RCC 7860 (cell line): ENCODE measurements at regions not wholly inside any gene's neighbourhood (a gene's known extent, or its start where the extent isn't known, plus 50 kb on each side); places are given as distances from the start of the nearest gene placed in this dataset.

Source experiments
- DNase-seq: peaks from one replicate; pipeline ENCODE4 v3.0.0-alpha.2; 2015; ENCODE audit warnings: low spot score
- FAIRE-seq: peaks from 2 replicates; lab custom pipeline; 2012; peaks lifted over from hg19 to GRCh38; lab: Jason Lieb, UNC

- peak; percentile 100 for FAIRE-seq
Observed at GRCh38 chr2:234204480-234204879, 154.0 kb downstream of the SPP2 start.

GRCh38 chr2:234203135-234203984, 152.9 kb downstream of the SPP2 start:
- no peak for FAIRE-seq
- peak; percentile 97 for DNase-seq

More at GRCh38 chr2:234204480-234204879, 154.0 kb downstream of the SPP2 start:
- peak; percentile 88 for DNase-seq

DNA sequence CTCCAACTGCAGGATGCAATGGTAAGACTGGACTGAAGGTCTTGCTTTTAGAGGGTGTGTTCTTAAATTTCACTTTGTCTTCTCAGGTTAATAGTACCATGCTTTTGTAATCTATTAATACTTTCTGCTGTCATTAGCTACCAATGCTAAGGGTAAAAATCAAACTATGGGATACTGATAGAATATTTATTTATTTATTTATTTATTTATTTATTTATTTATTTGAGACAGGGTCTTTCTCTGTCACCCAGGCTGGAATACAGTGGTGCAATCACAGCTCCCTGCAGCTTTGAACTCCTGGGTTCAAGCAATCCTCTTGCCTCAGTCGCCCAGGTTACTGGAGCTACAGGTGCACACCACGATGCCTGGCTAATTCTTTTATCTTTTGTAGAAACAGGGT, 152.1 kb downstream of the SPP2 start:
- no peak for DNase-seq
- peak; percentile 40 for FAIRE-seq

DNA sequence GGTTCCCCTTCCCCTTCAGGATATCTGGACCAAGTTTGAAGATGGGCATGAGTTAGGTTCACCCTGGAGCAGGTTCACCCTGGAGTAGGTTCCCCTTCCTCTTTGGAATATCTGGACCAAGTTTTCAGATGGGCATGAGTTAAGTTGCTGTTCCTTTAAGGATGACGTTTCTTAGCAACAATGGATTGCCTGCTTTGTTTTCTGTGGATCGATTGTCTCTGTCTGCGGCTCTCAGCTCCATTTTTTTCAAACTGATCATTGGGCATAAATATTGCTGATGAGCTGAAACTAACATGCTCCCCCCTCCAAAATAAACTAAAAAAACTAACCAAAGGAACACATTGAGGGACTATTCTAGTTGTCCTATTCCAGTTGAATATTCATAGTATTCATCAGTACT, 149.5 kb downstream of the SPP2 start:
- DNase-seq = no peak
- FAIRE-seq = no peak

DNA sequence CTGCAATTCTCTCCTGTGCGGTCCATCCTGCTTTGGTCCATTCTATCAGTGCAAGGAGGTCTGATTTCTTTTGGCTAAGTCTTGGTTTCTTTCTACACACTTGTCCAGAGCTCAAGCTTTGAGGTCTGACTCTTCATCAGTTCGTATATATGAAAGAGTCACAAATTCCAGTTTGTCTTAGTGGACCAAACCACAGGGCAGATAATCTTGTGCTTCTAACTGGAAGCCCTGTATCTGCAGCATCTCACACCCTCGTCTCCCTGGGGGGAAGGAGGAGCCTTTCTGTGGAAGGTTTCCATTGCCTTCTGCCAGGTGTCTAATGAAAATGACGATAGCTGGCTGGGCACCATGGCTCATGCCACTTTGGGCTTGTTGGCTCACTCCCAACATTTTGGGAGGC, 148.5 kb downstream of the SPP2 start:
- FAIRE-seq (no peak), DNase-seq (no peak)

GRCh38 chr2:234195516-234195915, 145.0 kb downstream of the SPP2 start:
- FAIRE-seq = no peak
- DNase-seq = no peak

- DNase-seq (no peak), FAIRE-seq (no peak)
Observed at GRCh38 chr2:234193977-234194563, 143.6 kb downstream of the SPP2 start.

- DNase-seq (peak; percentile 95), FAIRE-seq (peak; percentile 98)
Observed at GRCh38 chr2:234191819-234192407, 141.4 kb downstream of the SPP2 start.

- FAIRE-seq = no peak
- DNase-seq = peak; percentile 75
Observed at GRCh38 chr2:234189786-234190300, 139.3 kb downstream of the SPP2 start.

- no peak for DNase-seq
- FAIRE-seq = no peak
Observed at GRCh38 chr2:234189230-234189629, 138.7 kb downstream of the SPP2 start.

GRCh38 chr2:234187646-234188174, 137.2 kb downstream of the SPP2 start:
- FAIRE-seq = no peak

DNA sequence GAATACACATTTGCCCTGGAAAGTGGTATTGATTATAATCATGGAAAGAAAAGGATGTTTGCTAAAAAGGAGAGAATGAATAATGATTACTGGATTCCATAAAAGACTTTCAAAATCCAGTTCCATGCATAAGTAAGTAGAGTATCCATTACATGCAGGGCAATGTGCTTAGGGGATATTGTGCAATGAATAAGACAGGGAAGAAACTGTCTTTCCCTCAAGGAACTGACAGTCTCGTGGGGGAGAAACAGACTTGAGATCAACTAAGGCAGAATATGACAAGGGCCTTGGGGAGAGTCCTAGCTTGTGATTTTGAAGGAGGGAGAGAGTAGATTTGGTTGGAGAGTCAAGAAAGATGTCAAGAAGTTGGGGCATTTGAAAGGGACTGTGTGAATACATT, 130.6 kb downstream of the SPP2 start:
- FAIRE-seq (no peak), DNase-seq (no peak)

More at GRCh38 chr2:234187646-234188174, 137.2 kb downstream of the SPP2 start:
- no peak for DNase-seq

DNA sequence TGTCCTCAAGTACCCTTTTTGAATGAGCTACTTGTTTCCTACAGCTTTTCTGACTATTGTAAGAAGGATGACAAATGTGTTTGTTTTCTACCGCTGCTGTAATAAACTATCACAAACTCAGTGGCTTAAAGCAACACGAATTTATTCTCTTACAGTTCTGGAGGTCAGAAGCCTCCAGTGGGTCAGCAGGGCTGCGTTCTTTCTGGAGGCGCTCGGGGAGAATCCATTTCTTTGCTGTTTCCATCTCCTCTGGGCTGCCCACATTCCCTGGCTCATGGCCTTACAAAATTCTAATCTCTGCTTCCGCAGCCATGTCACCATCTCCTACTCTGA, 128.5 kb downstream of the SPP2 start:
- FAIRE-seq (no peak), DNase-seq (no peak)

DNA sequence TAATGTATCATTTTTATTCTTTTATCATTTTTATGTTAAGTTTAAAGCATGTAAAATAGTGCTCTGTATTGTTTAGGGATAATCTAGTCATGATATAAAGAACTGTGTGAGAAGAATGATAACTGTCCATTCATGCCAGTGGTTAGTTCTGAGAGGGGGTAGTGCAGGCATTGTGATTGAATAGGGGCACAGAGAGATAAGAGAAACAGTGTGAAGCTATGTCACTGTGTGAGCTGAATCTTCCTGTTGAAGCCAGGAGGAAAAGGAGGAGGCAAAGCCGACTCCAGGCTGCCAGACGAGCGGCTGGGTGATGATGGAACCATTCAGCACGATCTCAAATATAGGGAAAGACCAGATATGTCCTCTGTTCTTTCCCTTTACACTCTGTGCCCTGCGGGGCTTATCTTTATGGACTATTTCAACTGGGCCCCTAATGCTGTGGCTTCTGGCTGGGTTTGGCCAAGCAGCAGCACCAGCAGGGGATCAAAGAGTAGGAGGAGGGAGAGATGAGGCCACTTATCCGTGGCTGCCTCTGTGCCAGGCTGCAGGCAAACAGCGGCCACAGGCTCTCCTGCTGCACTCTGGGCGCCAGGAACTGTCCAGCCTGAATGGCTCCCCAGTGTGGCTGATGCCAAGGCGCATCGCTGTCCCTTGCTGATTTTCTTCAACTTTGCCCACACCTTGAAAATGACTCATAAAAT, 128.0 kb downstream of the SPP2 start:
- peak; percentile 77 for DNase-seq
- FAIRE-seq = peak; percentile 91

GRCh38 chr2:234175649-234176048, 125.1 kb downstream of the SPP2 start:
- DNase-seq = no peak
- no peak for FAIRE-seq

- FAIRE-seq (no peak), DNase-seq (no peak)
Observed at GRCh38 chr2:234174742-234175141, 124.2 kb downstream of the SPP2 start.

- FAIRE-seq = no peak
Observed at GRCh38 chr2:234172532-234172931, 122.0 kb downstream of the SPP2 start.

GRCh38 chr2:234172066-234172465, 121.6 kb downstream of the SPP2 start:
- DNase-seq = no peak
- no peak for FAIRE-seq

More at GRCh38 chr2:234172532-234172931, 122.0 kb downstream of the SPP2 start:
- no peak for DNase-seq

- FAIRE-seq = no peak
- DNase-seq = no peak
Observed at GRCh38 chr2:234171666-234172065, 121.2 kb downstream of the SPP2 start.

DNA sequence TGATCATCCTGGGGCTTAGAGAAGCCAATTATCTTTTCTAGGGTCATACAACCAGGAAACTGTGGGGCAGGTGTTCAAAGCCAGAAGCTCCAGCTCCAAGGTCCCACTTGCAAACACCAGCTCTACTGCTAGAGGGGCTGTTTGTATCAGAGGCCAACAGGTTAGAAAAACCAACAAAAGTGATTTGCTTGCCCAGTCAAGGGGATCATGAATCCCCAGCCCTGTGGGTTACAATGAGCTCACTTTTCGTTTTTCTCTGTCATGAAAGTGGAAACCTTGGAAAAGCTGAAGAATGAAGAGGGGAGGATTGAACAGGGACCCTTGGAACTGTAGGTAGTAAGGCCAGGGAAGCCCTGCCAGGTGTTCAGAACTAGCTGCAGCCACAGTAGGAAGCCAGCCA, 119.2 kb downstream of the SPP2 start:
- FAIRE-seq (no peak), DNase-seq (no peak)
